PC-9 (cell line): ENCODE measurements at regions not wholly inside any gene's neighbourhood (a gene's known extent, or its start where the extent isn't known, plus 50 kb on each side); places are given as distances from the start of the nearest gene placed in this dataset.
A peak's percentile ranks its signal among the peaks of the same experiment; 100 is the strongest.

Source experiments
- BruUV-seq: library from RNA; stranded (reverse); fragments of 400-500 nt; replicated peaks from 2 replicates; lab custom pipeline; 2021; lab: Mats Ljungman, UMichigan
- CTCF ChIA-PET: fragments of 300-600 bp; sonication (Branson Sonifier 250); formaldehyde crosslinking; loops from one replicate; lab custom pipeline; 2022; ENCODE audit warnings: antibody characterized with exemption; lab: Charles Lee
- POLR2A ChIA-PET: fragments of 300-600 bp; sonication (Branson Sonifier 250); formaldehyde crosslinking; loops from one replicate; lab custom pipeline; 2022; ENCODE audit warnings: antibody characterized with exemption; ENCODE audit not compliant: unreplicated experiment; lab: Charles Lee
- DNase-seq, 2 experiments: peaks; one replicate each; pipeline versions ENCODE4 v3.0.0 to v3.0.0-alpha.2; 2015 to 2022; ENCODE audit warnings: mixed read lengths in 1 of 2
- H2AFZ ChIP-seq: fragments of 200-600 bp; sonication (generic); 2 replicates; pipeline ENCODE4 v1.8.1; 2017; ENCODE audit warnings: antibody characterized with exemption
- H3F3A ChIP-seq: fragments of 200-600 bp; sonication (generic); 2 replicates; pipeline ENCODE4 v1.8.1; 2017; ENCODE audit warnings: antibody characterized with exemption, mild to moderate bottlenecking, low read depth; ENCODE audit not compliant: insufficient read depth
- H3K27ac ChIP-seq: fragments of 200-600 bp; sonication (generic); 2 replicates; pipeline ENCODE4 v1.6.1; 2016; ENCODE audit warnings: mixed run types
- H3K27me3 ChIP-seq: fragments of 200-600 bp; sonication (generic); 2 replicates; pipeline ENCODE4 v1.6.1; 2016; ENCODE audit warnings: low read depth, mixed run types; ENCODE audit not compliant: insufficient read depth
- H3K36me3 ChIP-seq: fragments of 200-600 bp; sonication (generic); 2 replicates; pipeline ENCODE4 v1.6.1; 2016; ENCODE audit warnings: low read depth, mixed run types
- H3K4me1 ChIP-seq: fragments of 200-600 bp; sonication (generic); replicated peaks from 2 replicates; pipeline ENCODE4 v1.6.1; 2016; ENCODE audit warnings: mixed run types; ENCODE audit not compliant: insufficient read depth
- H3K4me2 ChIP-seq: fragments of 200-600 bp; sonication (generic); 2 replicates; pipeline ENCODE4 v1.6.1; 2017; ENCODE audit warnings: mixed run types
- H3K4me3 ChIP-seq: fragments of 200-600 bp; sonication (generic); 2 replicates; pipeline ENCODE4 v1.6.1; 2016; ENCODE audit warnings: mixed run types
- H3K79me2 ChIP-seq: fragments of 200-600 bp; sonication (generic); 2 replicates; pipeline ENCODE4 v1.6.1; 2017; ENCODE audit warnings: low read depth, mixed run types
- H3K9me2 ChIP-seq: fragments of 200-600 bp; sonication (generic); 2 replicates; pipeline ENCODE4 v1.8.1; 2017; ENCODE audit warnings: mild to moderate bottlenecking; ENCODE audit not compliant: insufficient read depth
- H3K9me3 ChIP-seq: fragments of 200-600 bp; sonication (generic); 2 replicates; pipeline ENCODE4 v1.8.1; 2016; ENCODE audit warnings: low read depth; ENCODE audit not compliant: insufficient read depth
- H4K20me1 ChIP-seq: fragments of 200-600 bp; sonication (generic); 2 replicates; pipeline ENCODE4 v1.8.1; 2017; ENCODE audit not compliant: insufficient read depth
- EZH2 ChIP-seq: fragments of 200-600 bp; sonication (generic); IDR thresholded peaks from 2 replicates; pipeline ENCODE4 v1.8.0; 2017; ENCODE audit warnings: antibody characterized with exemption, low read depth
- intact Hi-C: fragments of 100-400 bp; cut with micrococcal nuclease; formaldehyde crosslinking; loops from one replicate; pipeline ENCODE4 v1.10.0; 2022; ENCODE audit not compliant: unreplicated experiment
- TF ChIP-seq, protein P1 (sequence below): fragments of 200-600 bp; sonication (generic); conservative IDR thresholded peaks from 2 replicates; pipeline ENCODE4 v1.6.1; 2017; ENCODE audit warnings: mixed run types, antibody characterized with exemption, mild to moderate bottlenecking, moderate library complexity

DNA sequence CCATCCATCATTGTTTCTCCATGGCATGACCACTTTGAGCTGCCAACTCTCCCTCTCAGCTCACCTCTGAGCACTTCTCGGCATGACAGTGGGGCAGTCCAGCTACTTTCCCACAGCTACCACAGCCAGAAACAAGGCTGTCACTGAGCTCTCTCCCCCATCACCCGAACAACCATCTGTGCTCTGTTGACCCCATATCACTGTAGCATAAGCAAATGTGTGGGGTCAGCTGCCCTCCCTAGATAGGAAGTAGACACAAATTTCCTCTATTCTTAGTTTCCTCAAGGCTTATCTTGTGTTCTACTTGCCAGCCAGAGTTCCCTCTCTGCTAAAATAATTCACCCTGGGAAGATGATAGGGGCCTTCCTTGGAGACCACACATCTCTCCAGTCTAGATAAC is 82.6 kb upstream of the FUT8 start:
- Histone ChIP-seq H3K4me1 (peaks cover 34% of the 10 kb centered on the region), H2AFZ (no peak overlapping the region), H4K20me1 (no peaks in the 10 kb centered on the region), H3K27ac (no peak overlapping the region), H3K4me2 (no peak overlapping the region), H3K27me3 (no peaks in the 10 kb centered on the region), H3K36me3 (no peaks in the 10 kb centered on the region), H3K79me2 (no peaks in the 10 kb centered on the region), H3K9me3 (peaks cover 8% of the 10 kb centered on the region; the same call in 1 of the 2 replicates), H3K9me2 (no peaks in the 10 kb centered on the region), H3K4me3 (no peak overlapping the region), H3F3A (peaks cover 17% of the 10 kb centered on the region)
- ChIA-PET POLR2A (no interaction called here), CTCF (no interaction called here)
- intact Hi-C loops = no loop called here
- DNase-seq = no peak
- no TSS peak for BruUV-seq
- TF ChIP-seq, protein P1, sequence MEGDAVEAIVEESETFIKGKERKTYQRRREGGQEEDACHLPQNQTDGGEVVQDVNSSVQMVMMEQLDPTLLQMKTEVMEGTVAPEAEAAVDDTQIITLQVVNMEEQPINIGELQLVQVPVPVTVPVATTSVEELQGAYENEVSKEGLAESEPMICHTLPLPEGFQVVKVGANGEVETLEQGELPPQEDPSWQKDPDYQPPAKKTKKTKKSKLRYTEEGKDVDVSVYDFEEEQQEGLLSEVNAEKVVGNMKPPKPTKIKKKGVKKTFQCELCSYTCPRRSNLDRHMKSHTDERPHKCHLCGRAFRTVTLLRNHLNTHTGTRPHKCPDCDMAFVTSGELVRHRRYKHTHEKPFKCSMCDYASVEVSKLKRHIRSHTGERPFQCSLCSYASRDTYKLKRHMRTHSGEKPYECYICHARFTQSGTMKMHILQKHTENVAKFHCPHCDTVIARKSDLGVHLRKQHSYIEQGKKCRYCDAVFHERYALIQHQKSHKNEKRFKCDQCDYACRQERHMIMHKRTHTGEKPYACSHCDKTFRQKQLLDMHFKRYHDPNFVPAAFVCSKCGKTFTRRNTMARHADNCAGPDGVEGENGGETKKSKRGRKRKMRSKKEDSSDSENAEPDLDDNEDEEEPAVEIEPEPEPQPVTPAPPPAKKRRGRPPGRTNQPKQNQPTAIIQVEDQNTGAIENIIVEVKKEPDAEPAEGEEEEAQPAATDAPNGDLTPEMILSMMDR = no peak
- no peak for TF ChIP-seq EZH2

DNA sequence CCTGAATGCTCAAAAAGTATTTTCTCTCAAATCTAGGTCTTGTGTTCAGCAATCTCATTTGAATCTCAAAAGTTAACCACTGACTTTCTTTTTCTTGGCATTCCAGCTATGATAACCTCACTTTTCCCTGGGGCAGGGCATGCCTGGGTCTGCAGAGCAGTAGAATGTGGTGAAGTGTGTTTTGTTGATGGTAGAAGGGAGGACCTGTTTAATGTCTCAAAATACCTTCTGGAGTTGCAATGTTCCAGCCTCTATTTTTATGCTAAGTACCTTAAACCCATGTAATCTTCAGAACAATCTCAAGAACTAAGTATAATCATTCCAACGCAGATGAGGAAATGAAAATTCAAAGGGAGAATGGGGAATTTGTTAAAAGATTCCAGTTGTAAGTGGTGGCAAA is 82.1 kb upstream of the FUT8 start:
- Histone ChIP-seq H3K9me3 (peaks cover 8% of the 10 kb centered on the region; the same call in 1 of the 2 replicates), H3K36me3 (no peaks in the 10 kb centered on the region), H3K79me2 (no peaks in the 10 kb centered on the region), H4K20me1 (no peaks in the 10 kb centered on the region), H3K27ac (no peak overlapping the region), H2AFZ (no peak overlapping the region), H3K4me3 (no peak overlapping the region), H3K4me1 (peaks cover 39% of the 10 kb centered on the region), H3K9me2 (no peaks in the 10 kb centered on the region), H3K27me3 (no peaks in the 10 kb centered on the region), H3F3A (peaks cover 22% of the 10 kb centered on the region), H3K4me2 (no peak overlapping the region)
- TF ChIP-seq EZH2 = no peak
- TF ChIP-seq, protein P1 = no peak
- POLR2A ChIA-PET = no interaction called here
- DNase-seq = no peak
- CTCF ChIA-PET = no interaction called here
- BruUV-seq = no TSS peak
- intact Hi-C loops = no loop called here

DNA sequence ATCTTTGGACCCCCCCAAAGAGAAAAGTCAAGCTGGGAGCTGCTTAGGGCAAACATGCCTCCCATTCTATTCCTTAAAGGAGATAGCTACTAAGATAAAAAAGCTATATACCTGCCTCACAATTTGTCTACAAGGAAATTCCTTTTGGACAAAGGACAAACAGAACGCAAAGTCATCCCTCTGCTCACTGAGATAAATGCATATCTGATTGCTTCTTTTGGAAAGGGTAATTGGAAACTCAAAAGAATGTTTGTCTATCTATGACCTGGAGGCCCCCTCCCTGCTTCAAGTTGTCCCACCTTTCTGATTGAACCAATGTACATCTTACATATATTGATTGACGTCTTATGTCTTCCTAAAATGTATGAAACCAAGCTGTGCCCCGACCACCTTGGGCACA is 80.9 kb upstream of the FUT8 start:
- Histone ChIP-seq H3F3A (peaks cover 34% of the 10 kb centered on the region), H3K4me2 (no peak overlapping the region), H3K4me3 (no peak overlapping the region), H4K20me1 (no peaks in the 10 kb centered on the region), H2AFZ (no peak overlapping the region), H3K36me3 (no peaks in the 10 kb centered on the region), H3K9me2 (no peaks in the 10 kb centered on the region), H3K9me3 (0 out of 2 replicates have a peak, but pooled peaks cover 3% of the 10 kb centered on the region), H3K79me2 (no peaks in the 10 kb centered on the region), H3K27ac (0 out of 2 replicates have a peak overlapping the region, but pooled peaks have one; percentile 92), H3K4me1 (peaks cover 52% of the 10 kb centered on the region), H3K27me3 (no peaks in the 10 kb centered on the region)
- DNase-seq = no peak
- intact Hi-C loops = no loop called here
- CTCF ChIA-PET = interaction anchor here (0.7 kb wide), 1 partner anchor 94 kb away, joined by 3 read pairs; no protein-coding TSS in a partner anchor
- no peak for TF ChIP-seq EZH2
- TF ChIP-seq, protein P1 = no peak
- POLR2A ChIA-PET = interaction anchor here (0.6 to 0.7 kb wide), 2 partner anchors 14 to 24 kb away, joined by 3 read pairs; no protein-coding TSS in a partner anchor
- BruUV-seq = no TSS peak
